HepG2 (cell line): ENCODE measurements at regions not wholly inside any gene's neighbourhood (a gene's known extent, or its start where the extent isn't known, plus 50 kb on each side); places are given as distances from the start of the nearest gene placed in this dataset.

ENCODE experiments used
- ATAC-seq: fragments of 200-7000 bp; cut with Tn5 transposase; 3 replicates; pipeline ENCODE4 v1.9.1; 2020; ENCODE audit warnings: mild to moderate bottlenecking, moderate library complexity
- BruUV-seq: library from RNA; stranded (reverse); fragments of 400-500 nt; replicated peaks from 2 replicates; lab custom pipeline; 2021; lab: Mats Ljungman, UMichigan
- CTCF ChIA-PET: fragments of 300-600 bp; formaldehyde crosslinking; extraction: SDS; loops from one replicate; lab custom pipeline; 2021; ENCODE audit warnings: low total read pairs, inconsistent platforms, low intra/inter-chr PET ratio; lab: Yijun Ruan, JAX
- POLR2A ChIA-PET: fragments of 350-600 bp; sonication (Branson Sonifier 250); formaldehyde crosslinking; loops from one replicate; lab custom pipeline; 2020; ENCODE audit warnings: antibody characterized with exemption, inconsistent platforms; lab: Yijun Ruan, JAX
- DNase-seq: peaks from one replicate; pipeline ENCODE4 v3.0.0-alpha.2; 2015; ENCODE audit warnings: low spot score
- FAIRE-seq: peaks from 3 replicates; lab custom pipeline; 2011; peaks lifted over from hg19 to GRCh38; lab: Jason Lieb, UNC
- H2AFZ ChIP-seq: one replicate; pipeline ENCODE4 v1.6.1; 2011; ENCODE audit warnings: low read length, inconsistent platforms
- H3K27ac ChIP-seq: fragments of 300-600 bp; 3 replicates; pipeline ENCODE4 v1.8.0; 2011; ENCODE audit warnings: mixed run types, mild to moderate bottlenecking, mixed read lengths, low read length, inconsistent platforms; ENCODE audit not compliant: insufficient read depth; ENCODE audit errors: extremely low read length
- H3K27me3 ChIP-seq, 2 experiments: fragments of 200-600 bp in 1 of 2; 2 replicates in 1 of 2; 3 replicates in 1 of 2; pipeline versions ENCODE4 v1.6.0 to v1.8.0; 2011; ENCODE audit warnings: low read length in 2 of 2, mild to moderate bottlenecking in 2 of 2, moderate library complexity in 2 of 2, inconsistent platforms in 1 of 2; ENCODE audit not compliant: insufficient read depth in 2 of 2, control insufficient read depth in 1 of 2
- H3K36me3 ChIP-seq, 2 experiments: fragments of 200-600 bp in 1 of 2; replicated peaks in 1 of 2; 2 replicates in 1 of 2; 3 replicates in 1 of 2; pipeline versions ENCODE4 v1.5.1 to v1.8.0; 2011; ENCODE audit warnings: low read length in 2 of 2, inconsistent platforms in 1 of 2; ENCODE audit not compliant: insufficient read depth in 2 of 2, control insufficient read depth in 1 of 2
- H3K4me1 ChIP-seq: 2 replicates; pipeline ENCODE4 v1.5.1; 2012; ENCODE audit warnings: low read length, inconsistent platforms; ENCODE audit not compliant: insufficient read depth
- H3K4me2 ChIP-seq: 2 replicates; pipeline ENCODE4 v1.6.0; 2011; ENCODE audit warnings: low read depth, low read length, inconsistent platforms
- H3K4me3 ChIP-seq, 3 experiments: fragments of 200-600 bp in 1 of 3; sonication (generic), shearing (Covaris generic) in 1 of 3; replicated peaks in 1 of 3; 2 replicates each; pipeline ENCODE4 v1.5.1; 2011 to 2016; ENCODE audit warnings: low read length in 3 of 3, inconsistent platforms in 2 of 3, low read depth in 2 of 3, mild to moderate bottlenecking in 2 of 3, control low read depth in 1 of 3, mixed read lengths in 1 of 3; ENCODE audit not compliant: insufficient read depth in 1 of 3
- H3K79me2 ChIP-seq: one replicate; pipeline ENCODE4 v1.6.1; 2011; ENCODE audit warnings: low read length, inconsistent platforms; ENCODE audit not compliant: insufficient read depth
- H3K9ac ChIP-seq: 2 replicates; pipeline ENCODE4 v1.6.0; 2011; ENCODE audit warnings: mild to moderate bottlenecking, low read depth, low read length, inconsistent platforms; ENCODE audit not compliant: insufficient read depth
- H3K9me3 ChIP-seq: 2 replicates; pipeline ENCODE4 v1.5.1; 2012; ENCODE audit warnings: mild to moderate bottlenecking, low read length
- H4K20me1 ChIP-seq: 2 replicates; pipeline ENCODE4 v1.6.0; 2011; ENCODE audit warnings: inconsistent platforms, mild to moderate bottlenecking, low read length, moderate library complexity; ENCODE audit not compliant: insufficient read depth
- CEBPB ChIP-seq: IDR thresholded peaks from 2 replicates; pipeline ENCODE4 v1.6.1; 2011; ENCODE audit warnings: low read depth, low read length, improper control_type of control experiment, borderline replicate concordance
- E2F2 ChIP-seq: sonication (generic); formaldehyde crosslinking; IDR thresholded peaks from 2 replicates; pipeline ENCODE4 v1.4.0; 2020; ENCODE audit warnings: missing genetic modification reagents, borderline replicate concordance
- MEIS2 ChIP-seq: sonication (generic); formaldehyde crosslinking; IDR thresholded peaks from 2 replicates; pipeline ENCODE4 v1.9.0; 2021; ENCODE audit warnings: mild to moderate bottlenecking, missing genetic modification reagents
- MTA3 ChIP-seq: sonication (generic); formaldehyde crosslinking; IDR thresholded peaks from 2 replicates; pipeline ENCODE4 v1.4.0; 2020; ENCODE audit warnings: missing genetic modification reagents
- NFYC ChIP-seq: IDR thresholded peaks from 2 replicates; pipeline ENCODE4 v1.6.1; 2016; ENCODE audit warnings: missing genetic modification reagents, missing compliant biosample characterization
- NR3C1 ChIP-seq: sonication (generic); formaldehyde crosslinking; IDR thresholded peaks from 2 replicates; pipeline ENCODE4 v1.4.0; 2020; ENCODE audit warnings: missing genetic modification reagents
- TBP ChIP-seq: sonication (generic); formaldehyde crosslinking; IDR thresholded peaks from 2 replicates; pipeline ENCODE4 v1.5.0; 2020; ENCODE audit warnings: missing genetic modification reagents
- TP53 ChIP-seq: sonication (generic); formaldehyde crosslinking; conservative IDR thresholded peaks from 2 replicates; pipeline ENCODE4 v1.4.0; 2020; ENCODE audit warnings: missing genetic modification reagents
- ZBTB25 ChIP-seq: IDR thresholded peaks from 2 replicates; pipeline ENCODE4 v1.6.1; 2018; ENCODE audit warnings: missing genetic modification reagents
- ZNF207 ChIP-seq: fragments of 450-650 bp; IDR thresholded peaks from 2 replicates; pipeline ENCODE4 v1.6.1; 2016; ENCODE audit warnings: antibody characterized with exemption, borderline replicate concordance
- ZNF296 ChIP-seq: sonication (generic); formaldehyde crosslinking; conservative IDR thresholded peaks from 2 replicates; pipeline ENCODE4 v1.5.0; 2020; ENCODE audit warnings: mild to moderate bottlenecking, missing genetic modification reagents
- ZNF335 ChIP-seq: sonication (generic); formaldehyde crosslinking; IDR thresholded peaks from 2 replicates; pipeline ENCODE4 v1.4.0; 2020; ENCODE audit warnings: missing genetic modification reagents
- ZNF577 ChIP-seq: sonication (generic); formaldehyde crosslinking; IDR thresholded peaks from 2 replicates; pipeline ENCODE4 v1.4.0; 2020; ENCODE audit warnings: mild to moderate bottlenecking, low read depth, missing genetic modification reagents, borderline replicate concordance
- ZNF709 ChIP-seq: sonication (generic); formaldehyde crosslinking; IDR thresholded peaks from 2 replicates; pipeline ENCODE4 v1.5.0; 2020; ENCODE audit warnings: mild to moderate bottlenecking, missing genetic modification reagents
- ZNF800 ChIP-seq: sonication (generic); formaldehyde crosslinking; IDR thresholded peaks from 2 replicates; pipeline ENCODE4 v1.4.0; 2020; ENCODE audit warnings: missing genetic modification reagents
- in situ Hi-C: cut with HindIII; loops from 2 replicates; pipeline ENCODE4 v1.10.0; 2017; ENCODE audit warnings: low pct_unique_long_range_greater_than_20kb; ENCODE audit not compliant: extremely low pct_ligation_motif_present
- intact Hi-C: fragments of 100-400 bp; cut with micrococcal nuclease; formaldehyde crosslinking; loops from one replicate; pipeline ENCODE4 v1.10.0; 2022; ENCODE audit not compliant: unreplicated experiment

- no peak overlapping the region for H2AFZ ChIP-seq
- in situ Hi-C loops: no loop called here
- H4K20me1 ChIP-seq: no peaks in the 10 kb centered on the region
- ATAC-seq (no peak), DNase-seq (no peak), FAIRE-seq (no peak)
- no peaks in the 10 kb centered on the region for H3K4me1 ChIP-seq
- no peak overlapping the region for H3K4me3 ChIP-seq
- no peak overlapping the region for H3K9ac ChIP-seq
- no peaks in the 10 kb centered on the region for H3K79me2 ChIP-seq
- no peak overlapping the region for H3K4me2 ChIP-seq
- no peaks in the 10 kb centered on the region for H3K36me3 ChIP-seq
- POLR2A ChIA-PET: no interaction called here
- no TSS peak for BruUV-seq
- no peak overlapping the region for H3K27ac ChIP-seq
- no peak for TF ChIP-seq TP53
- TF ChIP-seq ZBTB25 (CRISPR knock-in tag): no peak
- TF ChIP-seq ZNF577 (CRISPR knock-in tag): no peak
- no peak for TF ChIP-seq ZNF800
- TF ChIP-seq ZNF335: no peak
- TF ChIP-seq TBP (CRISPR knock-in tag): no peak
- TF ChIP-seq NFYC (CRISPR knock-in tag): no peak
- no peak for TF ChIP-seq CEBPB
- no peak for TF ChIP-seq ZNF207
- no peak for TF ChIP-seq E2F2 (CRISPR knock-in tag)
- no peak for TF ChIP-seq ZNF709 (CRISPR knock-in tag)
- no peak for TF ChIP-seq ZNF296 (CRISPR knock-in tag)
- no peak for TF ChIP-seq NR3C1 (CRISPR knock-in tag)
- no peak for TF ChIP-seq MTA3
- TF ChIP-seq MEIS2: no peak
- TF ChIP-seq, all 625 proteins: peak for 0
- intact Hi-C loops: no loop called here
- CTCF ChIA-PET: no interaction called here
- Histone ChIP-seq H3K9me3 (peaks cover 9% of the 10 kb centered on the region; the same call in 1 of the 2 replicates), H3K27me3 (no peaks in the 10 kb centered on the region; a peak in 1 of 5 replicates)
Measured at GRCh38 chr16:64253096-64253495, 868.8 kb downstream of the CDH11 start.
